ENCODE measurements at regions not wholly inside any gene's neighbourhood (a gene's known extent, or its start where the extent isn't known, plus 50 kb on each side); places are given as distances from the start of the nearest gene placed in this dataset.

GRCh38 chr4:184889666-184890335 is 64.0 kb upstream of the ACSL1 start:
- TF ChIP-seq PATZ1 (CRISPR knock-in tag; IDR thresholded peaks at IDR 0.05; ENCODE audit: borderline replicate concordance) (no peak), ZNF8 (CRISPR knock-in tag; IDR thresholded peaks at IDR 0.05) (no peak), BACH2 (CRISPR knock-in tag; IDR thresholded peaks at IDR 0.05; ENCODE audit: borderline replicate concordance) (no peak), ZNF70 (CRISPR knock-in tag; IDR thresholded peaks at IDR 0.05) (no peak), GLIS3 (CRISPR knock-in tag; IDR thresholded peaks at IDR 0.05) (no peak), ARNTL (CRISPR knock-in tag; IDR thresholded peaks at IDR 0.05; ENCODE audit: borderline replicate concordance, low read depth) (no peak), CSRNP3 (CRISPR knock-in tag; IDR thresholded peaks at IDR 0.05) (no peak), ZFP3 (CRISPR knock-in tag; IDR thresholded peaks at IDR 0.05) (no peak), CREB5 (CRISPR knock-in tag; IDR thresholded peaks at IDR 0.05; ENCODE audit: low read depth) (no peak), ESRRG (CRISPR knock-in tag; IDR thresholded peaks at IDR 0.05) (no peak)

All from SK-N-SH treated with all-trans-retinoic acid at 6 μM for 48 hours (cell line).